Peyer's patch (tissue), 4 donors: ENCODE measurements at regions not wholly inside any gene's neighbourhood (a gene's known extent, or its start where the extent isn't known, plus 50 kb on each side); places are given as distances from the start of the nearest gene placed in this dataset.

Experiments used
- CTCF ChIP-seq, 6 experiments: fragments of 450-650 bp in 4 of 6; fragments of 200-600 bp in 2 of 6; sonication (generic) in 1 of 6; IDR thresholded peaks; one replicate each; pipeline ENCODE4 v1.5.1; 2017 to 2019; ENCODE audit warnings: antibody characterized with exemption in 6 of 6, mild to moderate bottlenecking in 3 of 6, moderate library complexity in 1 of 6
- POLR2A ChIP-seq, 2 donors: fragments of 450-650 bp; IDR thresholded peaks; one replicate each; pipeline ENCODE4 v1.5.1; 2017; ENCODE audit warnings: antibody characterized with exemption in 2 of 2, mild to moderate bottlenecking in 2 of 2, moderate library complexity in 2 of 2

GRCh38 chrX:106481341-106481740 is 130.4 kb upstream of the RADX start:
- TF ChIP-seq CTCF (IDR thresholded peaks at IDR 0.05) (peak; percentile 42 to 86 (median 62)), POLR2A (IDR thresholded peaks at IDR 0.05) (no peak)
